ENCODE measurements at regions not wholly inside any gene's neighbourhood (a gene's known extent, or its start where the extent isn't known, plus 50 kb on each side); places are given as distances from the start of the nearest gene placed in this dataset.
"Not testable (repeated sequence)": the region's sequence is repeated elsewhere in the genome, so short reads cannot be mapped to it uniquely, and the experiment has no call there.

GRCh38 chr7:4523873-4524272 is 158.2 kb upstream of the FOXK1 start:
- no peak for DNase-seq (ENCODE audit: low read depth in 3 of 3)

GRCh38 chr7:4525884-4526283 is 156.2 kb upstream of the FOXK1 start:
- DNase-seq (ENCODE audit: low read depth in 3 of 3), result no peak

- DNase-seq (ENCODE audit: low read depth in 3 of 3), result no peak
These were observed 154.0 kb upstream of the FOXK1 start for GRCh38 chr7:4527988-4528636.

- no peak for DNase-seq (ENCODE audit: low read depth in 3 of 3)
These were observed 150.9 kb upstream of the FOXK1 start for GRCh38 chr7:4531236-4531635.

GRCh38 chr7:4533339-4533738 is 148.8 kb upstream of the FOXK1 start:
- not testable (repeated sequence) for DNase-seq (ENCODE audit: low read depth in 3 of 3)

GRCh38 chr7:4549681-4550080 is 132.4 kb upstream of the FOXK1 start:
- DNase-seq (ENCODE audit: low read depth in 3 of 3), result no peak

- DNase-seq (ENCODE audit: low read depth in 3 of 3), result no peak
These were observed 132.0 kb upstream of the FOXK1 start for GRCh38 chr7:4550117-4550516.

GRCh38 chr7:4552985-4553384 is 129.1 kb upstream of the FOXK1 start:
- no peak for DNase-seq (ENCODE audit: low read depth in 3 of 3)

- DNase-seq (ENCODE audit: low read depth in 3 of 3), result no peak
These were observed 125.0 kb upstream of the FOXK1 start for GRCh38 chr7:4556868-4557793.

GRCh38 chr7:4561795-4562194 is 120.3 kb upstream of the FOXK1 start:
- DNase-seq (ENCODE audit: low read depth in 3 of 3), result no peak

GRCh38 chr7:4566714-4567113 is 115.4 kb upstream of the FOXK1 start:
- DNase-seq (ENCODE audit: low read depth in 3 of 3), result no peak

- DNase-seq (ENCODE audit: low read depth in 3 of 3), result no peak
These were observed 107.2 kb upstream of the FOXK1 start for GRCh38 chr7:4574851-4575250.

- DNase-seq (ENCODE audit: low read depth in 3 of 3), result no peak
These were observed 106.8 kb upstream of the FOXK1 start for GRCh38 chr7:4575254-4575653.

- DNase-seq (ENCODE audit: low read depth in 3 of 3), result no peak
These were observed 78.9 kb upstream of the FOXK1 start for GRCh38 chr7:4602905-4603842.

GRCh38 chr7:4603843-4604231 is 78.3 kb upstream of the FOXK1 start:
- no peak for DNase-seq (ENCODE audit: low read depth in 3 of 3)

- DNase-seq (ENCODE audit: low read depth in 3 of 3), result no peak
These were observed 77.6 kb upstream of the FOXK1 start for GRCh38 chr7:4604456-4604940.

GRCh38 chr7:4606797-4607196 is 75.3 kb upstream of the FOXK1 start:
- no peak for DNase-seq (ENCODE audit: low read depth in 3 of 3)

- no peak for DNase-seq (ENCODE audit: low read depth in 3 of 3)
These were observed 74.8 kb upstream of the FOXK1 start for GRCh38 chr7:4607311-4607729.

- not testable (repeated sequence) for DNase-seq (ENCODE audit: low read depth in 3 of 3)
These were observed 72.5 kb upstream of the FOXK1 start for GRCh38 chr7:4609576-4609975.

GRCh38 chr7:4610768-4611467 is 71.2 kb upstream of the FOXK1 start:
- peak; percentile 13 to 37 (median 16) for DNase-seq (ENCODE audit: low read depth in 3 of 3)

- DNase-seq (ENCODE audit: low read depth in 3 of 3), result no peak
These were observed 69.9 kb upstream of the FOXK1 start for GRCh38 chr7:4612237-4612636.

Measured in stimulated activated CD4-positive, alpha-beta T cell treated with anti-CD3 and anti-CD28 coated beads, TNF-alpha, amount 100 ng/mL, for 48 hours (primary cell).